KOPT-K1 (cell line): ENCODE measurements at regions not wholly inside any gene's neighbourhood (a gene's known extent, or its start where the extent isn't known, plus 50 kb on each side); places are given as distances from the start of the nearest gene placed in this dataset.
"Not testable (repeated sequence)": the region's sequence is repeated elsewhere in the genome, so short reads cannot be mapped to it uniquely, and the experiment has no call there.

ENCODE experiments used
- H3K27ac ChIP-seq: fragments of 200-600 bp; sonication (generic); 2 replicates; pipeline ENCODE4 v1.5.1; 2016; ENCODE audit warnings: antibody characterized with exemption, mild to moderate bottlenecking, low read depth, low read length; ENCODE audit not compliant: poor library complexity, severe bottlenecking
- H3K36me3 ChIP-seq: fragments of 200-600 bp; sonication (generic); 2 replicates; pipeline ENCODE4 v1.5.1; 2017; ENCODE audit warnings: antibody characterized with exemption, mild to moderate bottlenecking, low read length, moderate library complexity; ENCODE audit not compliant: insufficient read depth
- H3K9me3 ChIP-seq: fragments of 200-600 bp; sonication (generic); 2 replicates; pipeline ENCODE4 v1.5.1; 2017; ENCODE audit warnings: antibody characterized with exemption, low read length, mild to moderate bottlenecking; ENCODE audit not compliant: insufficient read depth, poor library complexity, severe bottlenecking

- H3K27ac ChIP-seq, H3K36me3 ChIP-seq: not testable (repeated sequence)
- peaks cover 21% of the 10 kb centered on the region for H3K9me3 ChIP-seq
Measured at GRCh38 chr12:89053817-89054216, 298.5 kb downstream of the DUSP6 start.

- no peaks in the 10 kb centered on the region for H3K36me3 ChIP-seq
- peaks cover 21% of the 10 kb centered on the region for H3K9me3 ChIP-seq
- H3K27ac ChIP-seq, result peak overlapping the region; percentile 42
Measured at GRCh38 chr12:89051065-89051677, 301.1 kb downstream of the DUSP6 start.

GRCh38 chr12:89047856-89048418, 304.4 kb downstream of the DUSP6 start:
- Histone ChIP-seq H3K9me3 (peaks cover 10% of the 10 kb centered on the region), H3K27ac (peak overlapping the region; percentile 79), H3K36me3 (no peaks in the 10 kb centered on the region)

GRCh38 chr12:89041078-89041477, 311.2 kb downstream of the DUSP6 start:
- Histone ChIP-seq H3K36me3 (no peaks in the 10 kb centered on the region), H3K9me3 (peaks cover 4% of the 10 kb centered on the region), H3K27ac (peak overlapping the region; percentile 91)

GRCh38 chr12:89040146-89040964, 311.9 kb downstream of the DUSP6 start:
- Histone ChIP-seq H3K27ac (peak overlapping the region; percentile 91), H3K36me3 (no peaks in the 10 kb centered on the region), H3K9me3 (peaks cover 4% of the 10 kb centered on the region)

GRCh38 chr12:89038831-89039512, 313.3 kb downstream of the DUSP6 start:
- Histone ChIP-seq H3K9me3 (peaks cover 4% of the 10 kb centered on the region), H3K27ac (peak overlapping the region; percentile 91)

GRCh38 chr12:89033062-89033461, 319.2 kb downstream of the DUSP6 start:
- Histone ChIP-seq H3K36me3 (no peaks in the 10 kb centered on the region), H3K9me3 (no peaks in the 10 kb centered on the region), H3K27ac (peak overlapping the region; percentile 91)

More at GRCh38 chr12:89038831-89039512, 313.3 kb downstream of the DUSP6 start:
- no peaks in the 10 kb centered on the region for H3K36me3 ChIP-seq

- H3K9me3 ChIP-seq, result no peaks in the 10 kb centered on the region
- peak overlapping the region; percentile 91 for H3K27ac ChIP-seq
- H3K36me3 ChIP-seq, result no peaks in the 10 kb centered on the region
Measured at GRCh38 chr12:89029961-89030360, 322.3 kb downstream of the DUSP6 start.

- Histone ChIP-seq H3K9me3 (no peaks in the 10 kb centered on the region), H3K27ac (peak overlapping the region; percentile 39), H3K36me3 (no peaks in the 10 kb centered on the region)
Measured at GRCh38 chr12:89024580-89024979, 327.7 kb downstream of the DUSP6 start.

- Histone ChIP-seq H3K27ac (peak overlapping the region; percentile 30), H3K36me3 (no peaks in the 10 kb centered on the region), H3K9me3 (no peaks in the 10 kb centered on the region)
Measured at GRCh38 chr12:89023936-89024335, 328.4 kb downstream of the DUSP6 start.

- H3K27ac ChIP-seq, result peak overlapping the region; percentile 71
- no peaks in the 10 kb centered on the region for H3K9me3 ChIP-seq
- H3K36me3 ChIP-seq, result no peaks in the 10 kb centered on the region
Measured at GRCh38 chr12:89020689-89021088, 331.6 kb downstream of the DUSP6 start.

GRCh38 chr12:89020121-89020480, 332.2 kb downstream of the DUSP6 start:
- Histone ChIP-seq H3K27ac (peak overlapping the region; percentile 71), H3K36me3 (no peaks in the 10 kb centered on the region), H3K9me3 (no peaks in the 10 kb centered on the region)

- H3K9me3 ChIP-seq, result no peaks in the 10 kb centered on the region
- no peaks in the 10 kb centered on the region for H3K36me3 ChIP-seq
- H3K27ac ChIP-seq, result peak overlapping the region; percentile 71
Measured at GRCh38 chr12:89019439-89020120, 332.7 kb downstream of the DUSP6 start.

GRCh38 chr12:89016970-89017778, 335.1 kb downstream of the DUSP6 start:
- no peaks in the 10 kb centered on the region for H3K9me3 ChIP-seq
- peaks cover 16% of the 10 kb centered on the region; the same call in 1 of the 2 replicates for H3K36me3 ChIP-seq
- peak overlapping the region; percentile 71 for H3K27ac ChIP-seq
